ENCODE measurements at regions not wholly inside any gene's neighbourhood (a gene's known extent, or its start where the extent isn't known, plus 50 kb on each side); places are given as distances from the start of the nearest gene placed in this dataset.

- no peak overlapping the region for H3K4me3 Mint-ChIP-seq
- no peaks in the 10 kb centered on the region for H3K9me3 Mint-ChIP-seq
- H3K27ac Mint-ChIP-seq (ENCODE audit: unreplicated experiment) = no peak overlapping the region
- H3K27me3 Mint-ChIP-seq (ENCODE audit: low read depth) = no peaks in the 10 kb centered on the region
- no peak for DNase-seq (ENCODE audit: low read depth, low spot score)
- no peak for TF ChIP-seq CTCF (conservative IDR thresholded peaks at IDR 0.05)
- no peaks in the 10 kb centered on the region for H3K4me1 Mint-ChIP-seq
- H3K36me3 Mint-ChIP-seq (ENCODE audit: low read depth) = no peaks in the 10 kb centered on the region
Observed at GRCh38 chrX:14420841-14421240, 108.5 kb upstream of the GLRA2 start.

GRCh38 chrX:14412686-14413085 is 116.7 kb upstream of the GLRA2 start:
- peaks cover 10% of the 10 kb centered on the region for H3K9me3 Mint-ChIP-seq
- no peaks in the 10 kb centered on the region for H3K27me3 Mint-ChIP-seq (ENCODE audit: low read depth)
- no peak for DNase-seq (ENCODE audit: low read depth, low spot score)

GRCh38 chrX:14411326-14411725 is 118.0 kb upstream of the GLRA2 start:
- Mint-ChIP-seq H3K4me1 (no peaks in the 10 kb centered on the region), H3K4me3 (no peak overlapping the region), H3K27ac (ENCODE audit: unreplicated experiment) (no peak overlapping the region), H3K27me3 (ENCODE audit: low read depth) (no peaks in the 10 kb centered on the region), H3K36me3 (ENCODE audit: low read depth) (no peaks in the 10 kb centered on the region), H3K9me3 (peaks cover 10% of the 10 kb centered on the region)
- TF ChIP-seq CTCF (conservative IDR thresholded peaks at IDR 0.05) = no peak
- DNase-seq (ENCODE audit: low read depth, low spot score) = no peak

More at GRCh38 chrX:14412686-14413085, 116.7 kb upstream of the GLRA2 start:
- Mint-ChIP-seq H3K4me1 (no peaks in the 10 kb centered on the region), H3K36me3 (ENCODE audit: low read depth) (no peaks in the 10 kb centered on the region), H3K4me3 (no peak overlapping the region), H3K27ac (ENCODE audit: unreplicated experiment) (no peak overlapping the region)
- no peak for TF ChIP-seq CTCF (conservative IDR thresholded peaks at IDR 0.05)

- no peaks in the 10 kb centered on the region for H3K27me3 Mint-ChIP-seq (ENCODE audit: low read depth)
Observed at GRCh38 chrX:14409341-14409740, 120.0 kb upstream of the GLRA2 start.

GRCh38 chrX:14406225-14406624 is 123.1 kb upstream of the GLRA2 start:
- Mint-ChIP-seq H3K36me3 (ENCODE audit: low read depth) (no peaks in the 10 kb centered on the region), H3K4me3 (no peak overlapping the region), H3K27ac (ENCODE audit: unreplicated experiment) (no peak overlapping the region), H3K9me3 (peaks cover 10% of the 10 kb centered on the region), H3K4me1 (no peaks in the 10 kb centered on the region), H3K27me3 (ENCODE audit: low read depth) (no peaks in the 10 kb centered on the region)
- TF ChIP-seq CTCF (conservative IDR thresholded peaks at IDR 0.05) = no peak
- DNase-seq (ENCODE audit: low read depth, low spot score) = no peak

More at GRCh38 chrX:14409341-14409740, 120.0 kb upstream of the GLRA2 start:
- Mint-ChIP-seq H3K36me3 (ENCODE audit: low read depth) (no peaks in the 10 kb centered on the region), H3K27ac (ENCODE audit: unreplicated experiment) (no peak overlapping the region), H3K4me1 (no peaks in the 10 kb centered on the region), H3K9me3 (peaks cover 10% of the 10 kb centered on the region), H3K4me3 (no peak overlapping the region)
- TF ChIP-seq CTCF (conservative IDR thresholded peaks at IDR 0.05) = no peak
- no peak for DNase-seq (ENCODE audit: low read depth, low spot score)

GRCh38 chrX:14398725-14399124 is 130.6 kb upstream of the GLRA2 start:
- no peak overlapping the region for H3K27ac Mint-ChIP-seq (ENCODE audit: unreplicated experiment)
- peaks cover 5% of the 10 kb centered on the region for H3K9me3 Mint-ChIP-seq
- peaks cover 4% of the 10 kb centered on the region for H3K36me3 Mint-ChIP-seq (ENCODE audit: low read depth)
- H3K4me3 Mint-ChIP-seq = no peak overlapping the region
- H3K4me1 Mint-ChIP-seq = peaks cover 6% of the 10 kb centered on the region
- DNase-seq (ENCODE audit: low read depth, low spot score) = no peak
- TF ChIP-seq CTCF (conservative IDR thresholded peaks at IDR 0.05) = no peak
- no peaks in the 10 kb centered on the region for H3K27me3 Mint-ChIP-seq (ENCODE audit: low read depth)

All from neural crest cell (in vitro differentiated cells).